GM23248 (cell line): ENCODE measurements at regions not wholly inside any gene's neighbourhood (a gene's known extent, or its start where the extent isn't known, plus 50 kb on each side); places are given as distances from the start of the nearest gene placed in this dataset.

ENCODE experiments used
- EZH2 ChIP-seq: fragments of 200-600 bp; sonication (generic); IDR thresholded peaks from 2 replicates; pipeline ENCODE4 v1.6.1; 2018; ENCODE audit warnings: antibody characterized with exemption, mild to moderate bottlenecking; ENCODE audit not compliant: insufficient read depth, poor library complexity, severe bottlenecking
- EZH2phosphoT487 ChIP-seq: fragments of 200-600 bp; sonication (generic); IDR thresholded peaks from 2 replicates; pipeline ENCODE4 v1.6.1; 2018; ENCODE audit warnings: antibody characterized with exemption, moderate library complexity, mild to moderate bottlenecking, low read depth; ENCODE audit not compliant: insufficient read depth

- TF ChIP-seq EZH2phosphoT487 = no peak
- no peak for TF ChIP-seq EZH2
These were observed 113.0 kb upstream of the VAV3 start for GRCh38 chr1:108077991-108078390.
